GM13977 (cell line): ENCODE measurements at regions not wholly inside any gene's neighbourhood (a gene's known extent, or its start where the extent isn't known, plus 50 kb on each side); places are given as distances from the start of the nearest gene placed in this dataset.

ENCODE experiments used
- DNase-seq: peaks from one replicate; pipeline ENCODE4 v3.0.0; 2012; ENCODE audit warnings: low spot score
- in situ Hi-C: fragments of 300-500 bp; cut with MboI; formaldehyde crosslinking; loops from one replicate; pipeline ENCODE4 v1.12.0; 2022; ENCODE audit warnings: low sequenced_read_pairs, low pct_unique_long_range_greater_than_20kb, mixed read lengths, inconsistent platforms; ENCODE audit not compliant: unreplicated experiment
- TF ChIP-seq, protein P1 (sequence below): IDR thresholded peaks from 2 replicates; pipeline ENCODE4 v1.5.1; 2012; ENCODE audit warnings: mild to moderate bottlenecking, control low read depth; ENCODE audit not compliant: insufficient read depth; ENCODE audit errors: extremely low read depth, missing control alignments

DNA sequence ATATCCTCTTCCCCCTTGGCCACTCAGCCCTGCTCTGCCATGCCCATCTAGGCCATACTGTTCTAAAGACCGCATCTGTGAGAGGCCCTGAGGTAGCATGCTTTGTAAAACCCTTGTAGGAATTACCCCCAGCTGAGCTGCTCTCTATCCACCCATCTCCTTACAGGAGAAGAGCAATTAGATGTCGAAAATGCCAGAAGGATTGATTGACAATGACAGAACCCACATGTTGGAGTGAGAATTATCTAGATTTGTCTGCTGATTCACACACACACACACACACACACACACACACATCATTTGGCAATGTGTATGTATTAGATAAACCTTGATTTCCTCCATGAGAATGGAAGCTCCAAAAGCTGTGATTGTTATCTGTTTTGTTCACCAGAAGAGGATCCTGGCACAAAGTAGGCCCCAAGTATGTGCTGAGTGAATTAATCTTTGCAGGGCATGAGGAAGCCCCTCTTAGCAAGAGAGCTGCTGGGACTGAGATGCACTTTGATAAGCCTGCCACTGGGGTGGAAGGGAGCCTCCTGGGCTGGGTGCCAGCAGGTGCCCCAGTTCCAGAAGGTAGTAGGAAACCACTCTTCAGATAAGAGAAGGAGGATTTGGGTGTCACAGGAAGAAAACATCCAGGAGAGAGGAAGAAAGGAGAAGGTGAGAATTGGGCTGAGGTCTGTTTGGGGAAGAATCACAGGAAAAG lies 187.5 kb upstream of the ADO start:
- TF ChIP-seq, protein P1, sequence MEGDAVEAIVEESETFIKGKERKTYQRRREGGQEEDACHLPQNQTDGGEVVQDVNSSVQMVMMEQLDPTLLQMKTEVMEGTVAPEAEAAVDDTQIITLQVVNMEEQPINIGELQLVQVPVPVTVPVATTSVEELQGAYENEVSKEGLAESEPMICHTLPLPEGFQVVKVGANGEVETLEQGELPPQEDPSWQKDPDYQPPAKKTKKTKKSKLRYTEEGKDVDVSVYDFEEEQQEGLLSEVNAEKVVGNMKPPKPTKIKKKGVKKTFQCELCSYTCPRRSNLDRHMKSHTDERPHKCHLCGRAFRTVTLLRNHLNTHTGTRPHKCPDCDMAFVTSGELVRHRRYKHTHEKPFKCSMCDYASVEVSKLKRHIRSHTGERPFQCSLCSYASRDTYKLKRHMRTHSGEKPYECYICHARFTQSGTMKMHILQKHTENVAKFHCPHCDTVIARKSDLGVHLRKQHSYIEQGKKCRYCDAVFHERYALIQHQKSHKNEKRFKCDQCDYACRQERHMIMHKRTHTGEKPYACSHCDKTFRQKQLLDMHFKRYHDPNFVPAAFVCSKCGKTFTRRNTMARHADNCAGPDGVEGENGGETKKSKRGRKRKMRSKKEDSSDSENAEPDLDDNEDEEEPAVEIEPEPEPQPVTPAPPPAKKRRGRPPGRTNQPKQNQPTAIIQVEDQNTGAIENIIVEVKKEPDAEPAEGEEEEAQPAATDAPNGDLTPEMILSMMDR = no peak
- in situ Hi-C loops = loop anchor here (5.0 to 10.0 kb wide), 3 partner anchors 68 to 458 kb away; no protein-coding TSS in a partner anchor
- DNase-seq = no peak

DNA sequence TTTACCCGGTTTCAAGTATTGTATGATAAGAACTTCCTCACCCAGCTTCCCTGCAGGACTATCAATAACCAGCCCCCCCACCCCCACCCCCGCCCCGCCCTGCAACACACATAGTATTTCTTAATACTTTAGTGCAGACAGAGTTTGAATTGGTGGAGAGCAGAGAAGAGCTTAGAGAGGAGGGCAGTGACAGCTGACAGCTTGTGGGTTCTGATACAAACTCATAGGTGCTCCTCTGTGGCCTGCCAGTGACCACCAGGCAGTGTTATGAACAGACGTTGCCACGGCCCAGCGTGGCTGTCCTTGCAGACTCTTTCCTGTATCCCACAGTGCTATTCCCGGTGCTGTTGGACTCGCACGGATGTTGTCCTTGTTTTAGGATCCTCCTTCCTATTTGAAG lies 186.9 kb upstream of the ADO start:
- TF ChIP-seq, protein P1 = no peak
- in situ Hi-C loops = loop anchor here (5.0 to 10.0 kb wide), 3 partner anchors 67 to 457 kb away; no protein-coding TSS in a partner anchor
- no peak for DNase-seq

DNA sequence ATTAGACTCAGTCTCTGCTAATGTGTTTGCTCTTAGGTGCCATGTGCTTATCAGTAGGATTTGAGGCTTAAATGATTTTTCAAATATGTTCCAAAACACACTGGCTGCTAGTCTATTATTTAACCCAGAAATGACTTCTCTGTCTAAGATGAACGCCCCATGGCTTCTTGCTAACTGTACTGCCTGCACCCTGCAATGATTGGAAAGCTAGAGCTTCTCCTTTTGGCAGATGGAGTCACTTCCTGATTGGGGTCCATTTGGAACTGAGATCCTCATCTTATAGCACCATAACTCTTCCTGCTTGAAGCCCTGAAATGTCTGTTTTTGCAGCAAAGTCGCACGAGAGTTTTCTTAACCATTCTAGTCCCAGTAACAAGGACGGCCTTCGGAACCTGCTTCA lies 186.5 kb upstream of the ADO start:
- DNase-seq = no peak
- TF ChIP-seq, protein P1 = no peak

DNA sequence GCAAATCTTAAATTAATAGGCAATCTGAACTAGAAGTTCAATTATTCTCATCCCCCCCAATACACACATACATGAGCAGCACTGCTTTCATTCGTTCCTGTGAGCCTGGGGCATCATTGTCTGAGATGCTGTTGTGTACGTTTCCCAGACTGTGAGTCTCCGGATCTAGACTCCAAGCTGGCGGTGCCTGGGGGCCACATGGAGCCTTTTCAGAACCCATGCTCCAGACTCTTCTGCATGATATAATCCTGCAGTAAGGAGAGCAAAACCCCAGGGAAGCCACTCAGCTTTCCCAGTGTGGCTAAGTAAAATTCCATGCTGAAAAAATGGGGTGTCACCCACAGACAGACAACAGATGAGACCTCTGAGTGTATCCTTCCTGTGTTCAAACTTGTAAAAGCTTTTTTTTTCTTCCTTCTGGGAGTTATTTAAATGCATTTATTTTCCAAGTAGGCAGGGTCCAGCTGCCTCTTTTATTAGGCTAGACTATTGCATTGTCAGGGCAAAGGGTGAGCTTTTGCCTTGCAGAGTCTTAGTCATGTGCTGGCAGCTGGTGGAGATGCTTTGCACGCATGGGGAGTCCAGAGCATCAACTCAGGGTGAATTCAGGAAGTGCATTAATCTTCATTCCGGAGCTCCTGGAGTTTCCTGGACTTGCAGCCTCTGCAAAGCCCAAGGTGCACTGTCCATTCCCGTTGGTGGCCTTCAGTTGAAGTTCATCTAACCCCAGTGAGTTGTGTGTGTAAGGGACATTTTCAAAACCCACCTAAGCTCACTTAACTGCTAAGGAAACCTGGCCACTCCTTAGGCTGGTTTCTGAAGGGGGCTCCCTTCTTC lies 185.7 kb upstream of the ADO start:
- in situ Hi-C loops = loop anchor here (5.0 to 10.0 kb wide), 3 partner anchors 66 to 456 kb away; no protein-coding TSS in a partner anchor
- DNase-seq = no peak
- TF ChIP-seq, protein P1 = no peak

More for the DNA sequence above, 186.5 kb upstream of the ADO start:
- in situ Hi-C loops = loop anchor here (5.0 to 10.0 kb wide), 3 partner anchors 67 to 457 kb away; no protein-coding TSS in a partner anchor

DNA sequence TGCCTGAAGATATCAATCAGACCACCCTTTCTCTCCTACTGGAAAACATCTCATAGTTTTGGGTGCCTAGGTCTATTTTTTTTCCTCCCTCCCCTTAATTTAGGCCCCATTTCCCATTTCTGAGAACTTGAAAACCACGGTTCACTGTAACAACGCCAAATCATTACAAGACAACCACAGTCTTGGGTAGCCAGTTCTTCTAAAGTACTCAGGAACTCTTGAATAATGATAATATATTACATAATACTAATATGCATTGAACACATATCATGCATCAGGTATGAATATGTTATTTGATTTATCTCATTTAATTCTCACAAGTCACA lies 185.1 kb upstream of the ADO start:
- in situ Hi-C loops = loop anchor here (5.0 to 10.0 kb wide), 3 partner anchors 65 to 455 kb away; no protein-coding TSS in a partner anchor
- no peak for DNase-seq
- TF ChIP-seq, protein P1 = no peak

DNA sequence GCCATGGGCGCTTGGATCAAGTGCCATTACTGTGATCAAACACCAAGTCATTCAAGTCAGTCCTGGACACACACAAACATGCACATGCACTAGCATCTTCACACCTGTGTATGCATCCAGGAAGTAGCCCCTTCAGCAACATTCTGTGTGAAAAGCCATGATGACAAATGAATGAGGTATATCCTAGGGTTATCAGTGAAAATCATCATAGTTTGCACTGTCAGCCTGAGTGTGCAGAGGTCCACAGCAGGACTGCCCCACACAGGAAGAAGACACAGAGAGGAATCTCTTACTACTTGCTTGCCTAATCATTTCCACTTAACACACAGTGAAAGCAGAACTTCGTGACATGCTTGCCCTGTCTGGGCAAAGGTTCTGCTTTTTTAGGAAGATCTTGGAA lies 184.0 kb upstream of the ADO start:
- in situ Hi-C loops = no loop called here
- no peak for DNase-seq

More for the DNA sequence above, 184.0 kb upstream of the ADO start:
- TF ChIP-seq, protein P1 = no peak
